HFFc6 (cell line): ENCODE measurements at regions not wholly inside any gene's neighbourhood (a gene's known extent, or its start where the extent isn't known, plus 50 kb on each side); places are given as distances from the start of the nearest gene placed in this dataset.

ENCODE experiments used
- DNase-seq: peaks from one replicate; pipeline ENCODE4 v3.0.0-alpha.2; 2018
- H3K27ac Mint-ChIP-seq: 2 replicates; pipeline ENCODE4 v1.8.0; 2020; ENCODE audit warnings: mild to moderate bottlenecking, mixed read lengths
- H3K27me3 Mint-ChIP-seq: 2 replicates; pipeline ENCODE4 v1.8.0; 2021; ENCODE audit warnings: mild to moderate bottlenecking, moderate library complexity, mixed read lengths; ENCODE audit not compliant: insufficient read depth
- H3K36me3 Mint-ChIP-seq: 2 replicates; pipeline ENCODE4 v1.8.0; 2021; ENCODE audit warnings: low read depth, mixed read lengths
- H3K4me1 Mint-ChIP-seq: 2 replicates; pipeline ENCODE4 v1.8.0; 2020; ENCODE audit warnings: low read depth, mixed read lengths
- H3K4me3 Mint-ChIP-seq: 2 replicates; pipeline ENCODE4 v1.8.0; 2020; ENCODE audit warnings: mild to moderate bottlenecking, moderate library complexity, mixed read lengths
- H3K9me3 Mint-ChIP-seq: 2 replicates; pipeline ENCODE4 v1.8.0; 2020; ENCODE audit warnings: mild to moderate bottlenecking, mixed read lengths
- TF ChIP-seq, protein P1 (sequence below): fragments of 200-600 bp; sonication (generic); IDR thresholded peaks from 2 replicates; pipeline ENCODE4 v1.5.0; 2021; ENCODE audit warnings: antibody characterized with exemption, mild to moderate bottlenecking

DNA sequence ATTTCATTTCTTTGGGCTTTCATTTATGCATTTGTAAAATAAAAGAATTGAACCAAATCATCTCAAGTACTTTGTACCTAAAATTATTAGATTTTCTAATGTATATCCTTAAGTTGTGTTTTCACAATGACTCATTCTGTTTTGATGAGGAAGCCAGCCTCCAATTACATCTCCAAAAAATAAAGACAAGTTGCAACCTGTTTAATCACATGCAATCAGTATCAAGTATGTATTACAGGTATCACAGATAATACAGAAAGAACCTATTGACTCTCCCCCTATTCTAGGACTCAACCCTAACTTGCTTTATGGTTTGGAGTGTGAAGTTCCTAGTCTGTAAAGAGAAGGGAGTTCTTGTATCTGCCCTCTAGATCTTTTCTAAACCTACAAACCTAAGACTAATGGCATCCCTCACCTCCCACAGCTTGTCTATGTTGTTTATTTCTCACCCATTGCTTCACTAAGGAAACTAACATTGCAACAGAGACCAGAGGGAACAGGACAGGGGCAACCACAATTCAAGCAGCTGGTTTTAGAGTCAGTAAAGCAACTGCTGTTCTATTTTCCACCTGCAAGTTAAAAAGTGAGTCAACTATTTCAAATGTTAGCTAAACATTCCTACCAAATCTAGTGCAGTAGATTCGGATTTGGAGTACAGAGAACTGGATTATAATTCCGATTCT, 141.1 kb upstream of the ETAA1 start:
- Mint-ChIP-seq H3K4me1 (peaks cover 58% of the 10 kb centered on the region), H3K27me3 (no peaks in the 10 kb centered on the region), H3K9me3 (no peaks in the 10 kb centered on the region), H3K4me3 (no peak overlapping the region), H3K36me3 (no peaks in the 10 kb centered on the region), H3K27ac (peak overlapping the region; percentile 55)
- peak; percentile 59 for DNase-seq
- TF ChIP-seq, protein P1, sequence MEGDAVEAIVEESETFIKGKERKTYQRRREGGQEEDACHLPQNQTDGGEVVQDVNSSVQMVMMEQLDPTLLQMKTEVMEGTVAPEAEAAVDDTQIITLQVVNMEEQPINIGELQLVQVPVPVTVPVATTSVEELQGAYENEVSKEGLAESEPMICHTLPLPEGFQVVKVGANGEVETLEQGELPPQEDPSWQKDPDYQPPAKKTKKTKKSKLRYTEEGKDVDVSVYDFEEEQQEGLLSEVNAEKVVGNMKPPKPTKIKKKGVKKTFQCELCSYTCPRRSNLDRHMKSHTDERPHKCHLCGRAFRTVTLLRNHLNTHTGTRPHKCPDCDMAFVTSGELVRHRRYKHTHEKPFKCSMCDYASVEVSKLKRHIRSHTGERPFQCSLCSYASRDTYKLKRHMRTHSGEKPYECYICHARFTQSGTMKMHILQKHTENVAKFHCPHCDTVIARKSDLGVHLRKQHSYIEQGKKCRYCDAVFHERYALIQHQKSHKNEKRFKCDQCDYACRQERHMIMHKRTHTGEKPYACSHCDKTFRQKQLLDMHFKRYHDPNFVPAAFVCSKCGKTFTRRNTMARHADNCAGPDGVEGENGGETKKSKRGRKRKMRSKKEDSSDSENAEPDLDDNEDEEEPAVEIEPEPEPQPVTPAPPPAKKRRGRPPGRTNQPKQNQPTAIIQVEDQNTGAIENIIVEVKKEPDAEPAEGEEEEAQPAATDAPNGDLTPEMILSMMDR: no peak

DNA sequence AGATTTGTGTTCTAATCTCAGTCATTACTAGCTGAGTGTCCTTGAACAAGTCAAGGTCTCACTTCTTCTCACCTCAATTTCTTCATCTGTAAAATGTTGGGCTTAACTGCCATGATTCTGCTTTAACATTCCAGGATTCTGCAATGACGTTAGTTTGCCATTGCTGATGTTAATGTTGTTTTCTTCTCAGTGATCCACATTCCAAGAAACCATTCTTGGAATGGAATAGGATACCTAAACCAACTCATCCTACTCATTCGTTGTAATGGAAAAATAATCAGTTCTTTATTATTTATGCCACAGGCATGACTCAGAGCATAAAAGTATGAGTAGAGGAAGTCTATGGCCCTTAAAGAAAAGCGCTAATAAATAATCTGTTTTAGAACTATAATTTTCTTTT, 140.2 kb upstream of the ETAA1 start:
- Mint-ChIP-seq H3K4me3 (no peak overlapping the region), H3K27me3 (no peaks in the 10 kb centered on the region), H3K4me1 (peaks cover 66% of the 10 kb centered on the region), H3K36me3 (no peaks in the 10 kb centered on the region), H3K27ac (peak overlapping the region; percentile 55), H3K9me3 (no peaks in the 10 kb centered on the region)
- TF ChIP-seq, protein P1: no peak
- DNase-seq: peak; percentile 65

DNA sequence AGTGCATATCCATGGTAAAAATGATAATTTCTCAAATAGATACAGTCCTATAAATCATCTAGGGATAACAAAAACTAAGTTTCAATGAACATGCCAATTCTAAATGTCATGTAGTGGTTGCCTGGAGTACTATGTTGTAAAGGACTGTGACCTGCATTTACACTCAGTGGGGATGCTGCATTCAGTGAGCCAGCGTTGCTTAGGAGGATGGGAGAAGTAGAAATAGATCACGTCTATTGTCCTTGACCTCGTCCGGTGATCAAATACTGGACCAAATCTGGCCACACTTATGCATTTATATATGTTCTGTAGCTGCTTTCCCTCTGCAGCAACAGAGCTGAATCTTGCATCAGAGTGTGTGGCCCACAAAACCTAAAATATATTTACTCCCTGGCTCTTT, 139.0 kb upstream of the ETAA1 start:
- H3K27ac Mint-ChIP-seq: peak overlapping the region; percentile 8
- H3K27me3 Mint-ChIP-seq: no peaks in the 10 kb centered on the region
- peaks cover 70% of the 10 kb centered on the region for H3K4me1 Mint-ChIP-seq
- DNase-seq: no peak
- TF ChIP-seq, protein P1: no peak
- no peaks in the 10 kb centered on the region for H3K36me3 Mint-ChIP-seq
- no peak overlapping the region for H3K4me3 Mint-ChIP-seq
- no peaks in the 10 kb centered on the region for H3K9me3 Mint-ChIP-seq

DNA sequence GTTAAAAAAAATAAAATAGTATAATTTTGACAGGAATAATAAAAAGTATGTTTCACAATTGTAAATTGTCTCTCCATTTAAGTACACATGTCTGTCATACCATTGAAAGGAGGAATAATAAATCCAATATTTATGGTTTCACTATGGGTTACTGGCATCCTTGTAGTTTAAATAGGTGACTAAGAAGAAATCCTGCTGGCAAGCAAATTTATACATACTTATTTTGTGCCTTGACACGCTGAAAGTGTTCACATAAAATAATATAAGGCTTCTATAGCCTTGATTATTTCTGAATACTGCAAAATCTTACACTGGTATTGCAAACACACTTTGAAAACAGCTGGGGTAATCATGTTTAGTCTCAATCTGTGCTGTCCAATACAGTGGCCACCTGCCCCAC, 138.3 kb upstream of the ETAA1 start:
- no peak for DNase-seq
- H3K27ac Mint-ChIP-seq: peak overlapping the region; percentile 92
- H3K4me1 Mint-ChIP-seq: peaks cover 70% of the 10 kb centered on the region
- H3K4me3 Mint-ChIP-seq: no peak overlapping the region
- TF ChIP-seq, protein P1: no peak
- no peaks in the 10 kb centered on the region for H3K9me3 Mint-ChIP-seq
- H3K36me3 Mint-ChIP-seq: no peaks in the 10 kb centered on the region
- no peaks in the 10 kb centered on the region for H3K27me3 Mint-ChIP-seq

DNA sequence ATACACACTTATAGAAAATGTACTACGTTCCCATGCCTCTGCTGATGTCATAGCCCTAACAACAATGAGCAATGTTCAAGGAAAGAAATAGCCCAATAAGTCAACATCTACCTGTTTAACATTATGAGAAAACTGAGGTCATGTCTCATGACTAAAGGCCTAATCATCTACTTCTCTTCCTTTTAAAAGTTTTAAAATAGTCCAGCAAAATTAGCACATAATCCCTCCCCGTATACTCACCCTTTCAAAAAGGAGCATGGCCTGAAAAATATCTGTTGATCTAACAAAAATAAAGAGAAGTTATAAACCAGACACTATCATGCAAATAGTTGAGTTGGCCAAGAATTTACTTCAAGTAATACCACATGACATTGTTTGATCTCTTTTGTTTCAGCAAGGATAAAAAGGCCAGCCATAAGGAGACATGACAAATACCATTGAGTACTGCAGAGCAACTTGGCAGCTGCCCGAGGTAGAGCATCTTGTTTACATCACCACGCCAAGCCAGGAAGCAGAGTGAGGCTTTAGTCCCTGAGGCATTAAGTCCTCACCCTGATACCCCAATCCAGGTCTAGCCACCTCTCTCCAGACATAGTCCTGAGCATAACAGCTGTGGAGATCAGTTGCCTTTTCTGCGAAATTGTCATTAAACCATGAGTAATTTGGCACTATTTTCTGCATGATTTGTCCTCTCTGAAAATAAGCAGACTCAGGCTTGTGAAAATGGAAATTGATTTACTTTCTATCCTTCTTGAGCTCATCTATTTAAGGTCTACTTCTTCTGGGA, 137.4 kb upstream of the ETAA1 start:
- H3K4me3 Mint-ChIP-seq: peak overlapping the region; percentile 81
- peaks cover 70% of the 10 kb centered on the region for H3K4me1 Mint-ChIP-seq
- 0 out of 2 replicates have a peak, but pooled peaks cover 4% of the 10 kb centered on the region for H3K36me3 Mint-ChIP-seq
- peak; percentile 93 for DNase-seq
- H3K27ac Mint-ChIP-seq: peak overlapping the region; percentile 92
- TF ChIP-seq, protein P1: no peak
- no peaks in the 10 kb centered on the region for H3K9me3 Mint-ChIP-seq
- no peaks in the 10 kb centered on the region for H3K27me3 Mint-ChIP-seq
